Esophagus squamous epithelium (tissue), 5 donors: ENCODE measurements at regions not wholly inside any gene's neighbourhood (a gene's known extent, or its start where the extent isn't known, plus 50 kb on each side); places are given as distances from the start of the nearest gene placed in this dataset.

ENCODE experiments used
- DNase-seq: peaks from one replicate; lab custom pipeline; 2025; lab: John Stamatoyannopoulos, UW
- H3K27ac ChIP-seq, 4 donors: fragments of 200-600 bp; sonication (generic); one replicate each; pipeline ENCODE4 v1.5.1; 2016 to 2019; ENCODE audit warnings: mild to moderate bottlenecking in 1 of 4
- H3K27me3 ChIP-seq, 4 donors: fragments of 200-600 bp; sonication (generic); 1 replicate in 3 of 4; 2 replicates in 1 of 4; pipeline versions ENCODE4 v1.5.1 to v1.6.0; 2017 to 2021; ENCODE audit warnings: antibody characterized with exemption in 1 of 4
- H3K36me3 ChIP-seq, 3 donors: fragments of 200-600 bp; sonication (generic); one replicate each; pipeline ENCODE4 v1.5.1; 2016 to 2019
- H3K4me1 ChIP-seq, 3 donors: fragments of 200-600 bp; sonication (generic); one replicate each; pipeline ENCODE4 v1.5.1; 2017 to 2019
- H3K4me3 ChIP-seq, 4 donors: fragments of 200-600 bp; sonication (generic); 1 replicate in 3 of 4; 2 replicates in 1 of 4; pipeline ENCODE4 v1.5.1; 2016 to 2019; ENCODE audit warnings: mild to moderate bottlenecking in 2 of 4, moderate library complexity in 1 of 4
- H3K9me3 ChIP-seq, 3 donors: fragments of 200-600 bp; sonication (generic); one replicate each; pipeline ENCODE4 v1.5.1; 2016 to 2019
- CTCF ChIP-seq, 6 experiments: fragments of 450-650 bp in 4 of 6; fragments of 200-600 bp in 2 of 6; sonication (generic) in 2 of 6; IDR thresholded peaks; one replicate each; pipeline ENCODE4 v1.5.1; 2016 to 2019; ENCODE audit warnings: antibody characterized with exemption in 6 of 6, mild to moderate bottlenecking in 4 of 6, moderate library complexity in 4 of 6
- POLR2A ChIP-seq, 4 donors: fragments of 450-650 bp; IDR thresholded peaks; one replicate each; pipeline ENCODE4 v1.6.1; 2017; ENCODE audit warnings: antibody characterized with exemption in 4 of 4, mild to moderate bottlenecking in 4 of 4, moderate library complexity in 3 of 4
- WGBS, 2 donors: methylation state at CpG; one replicate each; pipeline ENCODE4 v1.1.5; 2018; 5-methylcytosine and 5-hydroxymethylcytosine counted together
- intact Hi-C: fragments of 100-400 bp; cut with DNase I; formaldehyde crosslinking; loops from one replicate; pipeline ENCODE4 v1.15.0; 2022
- donor health status: DM: yes; HTN: yes; CAD: no.

- no peaks in the 10 kb centered on the region for H3K27me3 ChIP-seq
- H3K4me1 ChIP-seq, result no peaks in the 10 kb centered on the region
- no peaks in the 10 kb centered on the region for H3K9me3 ChIP-seq
- DNase-seq, result no peak
- TF ChIP-seq CTCF (IDR thresholded peaks at IDR 0.05), result no peak
- no peak for TF ChIP-seq POLR2A (IDR thresholded peaks at IDR 0.05)
- no peak overlapping the region for H3K27ac ChIP-seq
- no peaks in the 10 kb centered on the region for H3K36me3 ChIP-seq
- intact Hi-C loops, result no loop called here
- no peak overlapping the region for H3K4me3 ChIP-seq
- WGBS, 2 donors, result 78 to 82% methylated on average over 3 of the region's 3 CpGs
These were observed 495.1 kb downstream of the KIF4B start for GRCh38 chr5:155508673-155509072.

- no peak for DNase-seq
These were observed 498.8 kb downstream of the KIF4B start for GRCh38 chr5:155512329-155512728.

GRCh38 chr5:155514105-155514563 is 500.6 kb downstream of the KIF4B start:
- no peaks in the 10 kb centered on the region for H3K36me3 ChIP-seq
- no peak overlapping the region for H3K27ac ChIP-seq
- no peak for DNase-seq
- H3K9me3 ChIP-seq, result no peaks in the 10 kb centered on the region
- no peak for TF ChIP-seq POLR2A (IDR thresholded peaks at IDR 0.05)
- no peak for TF ChIP-seq CTCF (IDR thresholded peaks at IDR 0.05)
- WGBS, 2 donors, result 83 to 91% methylated on average over 2 of the region's 2 CpGs
- intact Hi-C loops, result no loop called here
- no peaks in the 10 kb centered on the region for H3K4me1 ChIP-seq
- H3K4me3 ChIP-seq, result no peak overlapping the region
- H3K27me3 ChIP-seq, result no peaks in the 10 kb centered on the region

More at GRCh38 chr5:155512329-155512728, 498.8 kb downstream of the KIF4B start:
- no peaks in the 10 kb centered on the region for H3K27me3 ChIP-seq
- no peak overlapping the region for H3K4me3 ChIP-seq
- 59 to 71% methylated on average over 1 of the region's 1 CpG for WGBS, 2 donors
- no peaks in the 10 kb centered on the region for H3K4me1 ChIP-seq
- H3K27ac ChIP-seq, result no peak overlapping the region
- H3K9me3 ChIP-seq, result no peaks in the 10 kb centered on the region
- H3K36me3 ChIP-seq, result no peaks in the 10 kb centered on the region
- intact Hi-C loops, result no loop called here
- TF ChIP-seq CTCF (IDR thresholded peaks at IDR 0.05) (no peak), POLR2A (IDR thresholded peaks at IDR 0.05) (no peak)

- H3K36me3 ChIP-seq, result no peaks in the 10 kb centered on the region
- no peak overlapping the region for H3K27ac ChIP-seq
- H3K4me1 ChIP-seq, result no peaks in the 10 kb centered on the region
- 100% methylated on average over 1 of the region's 1 CpG; no CpG with 5 or more reads in 1 of the 2 donors for WGBS, 2 donors
- H3K9me3 ChIP-seq, result no peaks in the 10 kb centered on the region
- H3K4me3 ChIP-seq, result no peak overlapping the region
- no peaks in the 10 kb centered on the region for H3K27me3 ChIP-seq
- intact Hi-C loops, result no loop called here
- DNase-seq, result no peak
- TF ChIP-seq POLR2A (IDR thresholded peaks at IDR 0.05) (no peak), CTCF (IDR thresholded peaks at IDR 0.05) (no peak)
These were observed 509.0 kb downstream of the KIF4B start for GRCh38 chr5:155522540-155522939.

- 26 to 43% methylated on average over 2 of the region's 2 CpGs for WGBS, 2 donors
- DNase-seq, result no peak
- no peak overlapping the region for H3K4me3 ChIP-seq
These were observed 515.8 kb downstream of the KIF4B start for GRCh38 chr5:155529362-155529761.

More at GRCh38 chr5:155529362-155529761, 515.8 kb downstream of the KIF4B start:
- intact Hi-C loops, result no loop called here
- H3K4me1 ChIP-seq, result no peaks in the 10 kb centered on the region
- TF ChIP-seq CTCF (IDR thresholded peaks at IDR 0.05) (no peak), POLR2A (IDR thresholded peaks at IDR 0.05) (no peak)
- no peak overlapping the region for H3K27ac ChIP-seq
- H3K9me3 ChIP-seq, result no peaks in the 10 kb centered on the region
- H3K27me3 ChIP-seq, result no peaks in the 10 kb centered on the region
- no peaks in the 10 kb centered on the region for H3K36me3 ChIP-seq
